Endothelial cell of umbilical vein (primary cell): ENCODE measurements at regions not wholly inside any gene's neighbourhood (a gene's known extent, or its start where the extent isn't known, plus 50 kb on each side); places are given as distances from the start of the nearest gene placed in this dataset.

Experiments used
- BruUV-seq: library from RNA; stranded (reverse); fragments of 400-500 nt; replicated peaks from 2 replicates; lab custom pipeline; 2021; lab: Mats Ljungman, UMichigan
- CTCF ChIA-PET: fragments of 300-600, 350-600 bp; sonication (Branson Sonifier 250); formaldehyde crosslinking; loops from one replicate; lab custom pipeline; 2021; ENCODE audit warnings: antibody characterized with exemption, inconsistent platforms; lab: Charles Lee
- POLR2A ChIA-PET: fragments of 300-600, 350-600 bp; sonication (Branson Sonifier 250); formaldehyde crosslinking; loops from one replicate; lab custom pipeline; 2021; ENCODE audit warnings: antibody characterized with exemption, inconsistent platforms; lab: Charles Lee
- DNase-seq: peaks from one replicate; pipeline ENCODE4 v3.0.0-alpha.2; 2011; ENCODE audit warnings: low read depth, low spot score
- FAIRE-seq: peaks from 2 replicates; lab custom pipeline; 2011; peaks lifted over from hg19 to GRCh38; lab: Jason Lieb, UNC
- H2AFZ ChIP-seq: 2 replicates; pipeline ENCODE4 v1.6.0; 2012; ENCODE audit warnings: low read depth, low read length, control low read depth, inconsistent platforms
- H3K27ac ChIP-seq: 2 replicates; pipeline ENCODE4 v1.5.1; 2011; ENCODE audit warnings: low read depth, mild to moderate bottlenecking, control low read depth, low read length, moderate library complexity; ENCODE audit not compliant: insufficient read depth
- H3K27me3 ChIP-seq, 2 experiments: 2 replicates each; pipeline versions ENCODE4 v1.6.0 to v1.6.1; 2011; ENCODE audit warnings: low read length in 2 of 2, mixed read lengths in 1 of 2; ENCODE audit not compliant: control insufficient read depth in 2 of 2, insufficient read depth in 2 of 2
- H3K36me3 ChIP-seq, 2 experiments: 2 replicates in 1 of 2; 3 replicates in 1 of 2; pipeline ENCODE4 v1.5.1; 2011; ENCODE audit warnings: low read length in 2 of 2, mild to moderate bottlenecking in 1 of 2, moderate library complexity in 1 of 2; ENCODE audit not compliant: control insufficient read depth in 2 of 2, insufficient read depth in 2 of 2; ENCODE audit errors: extremely low read depth in 1 of 2
- H3K4me1 ChIP-seq: 3 replicates; pipeline ENCODE4 v1.5.1; 2011; ENCODE audit warnings: mild to moderate bottlenecking, low read length; ENCODE audit not compliant: control insufficient read depth, insufficient read depth; ENCODE audit errors: extremely low read depth
- H3K4me2 ChIP-seq: 2 replicates; pipeline ENCODE4 v1.6.1; 2011; ENCODE audit warnings: low read length, control low read depth, mixed read lengths; ENCODE audit not compliant: insufficient read depth
- H3K4me3 ChIP-seq, 3 experiments: fragments of 200-600 bp in 1 of 3; sonication (generic), shearing (Covaris generic) in 1 of 3; replicated peaks in 1 of 3; 2 replicates each; pipeline ENCODE4 v1.5.1; 2011 to 2016; ENCODE audit warnings: control low read depth in 3 of 3, low read length in 3 of 3, mild to moderate bottlenecking in 2 of 3, inconsistent platforms in 1 of 3, low read depth in 1 of 3, moderate library complexity in 1 of 3; ENCODE audit not compliant: insufficient read depth in 1 of 3
- H3K79me2 ChIP-seq: 2 replicates; pipeline ENCODE4 v1.6.0; 2012; ENCODE audit warnings: low read length, inconsistent platforms; ENCODE audit not compliant: control insufficient read depth, insufficient read depth
- H3K9ac ChIP-seq: replicated peaks from 2 replicates; pipeline ENCODE3; 2011; ENCODE audit warnings: low read length, control low read depth; ENCODE audit not compliant: insufficient read depth; ENCODE audit errors: extremely low read depth
- H3K9me1 ChIP-seq: replicated peaks from 3 replicates; pipeline ENCODE4 v1.6.0; 2011; ENCODE audit warnings: mild to moderate bottlenecking, low read length; ENCODE audit not compliant: control insufficient read depth, insufficient read depth; ENCODE audit errors: extremely low read depth
- H3K9me3 ChIP-seq: replicated peaks from 2 replicates; pipeline ENCODE4 v1.5.1; 2012; ENCODE audit warnings: low read length, inconsistent platforms; ENCODE audit not compliant: control insufficient read depth, insufficient read depth
- H4K20me1 ChIP-seq: replicated peaks from 2 replicates; pipeline ENCODE3; 2011; ENCODE audit warnings: mild to moderate bottlenecking, low read length; ENCODE audit not compliant: control insufficient read depth, insufficient read depth; ENCODE audit errors: extremely low read depth
- CTCF ChIP-seq, 2 donors: IDR thresholded peaks; 1 replicate in 1 of 2; 2 replicates in 1 of 2; pipeline ENCODE4 v1.5.1; 2011; ENCODE audit warnings: low read length in 2 of 2, mild to moderate bottlenecking in 2 of 2, moderate library complexity in 2 of 2, control low read depth in 1 of 2, inconsistent platforms in 1 of 2, low read depth in 1 of 2; ENCODE audit not compliant: insufficient read depth in 1 of 2; ENCODE audit errors: extremely low read depth in 1 of 2
- EZH2 ChIP-seq: IDR thresholded peaks from 2 replicates; pipeline ENCODE4 v1.6.1; 2012; ENCODE audit warnings: borderline replicate concordance, low read depth, mild to moderate bottlenecking, moderate library complexity, low read length, inconsistent platforms; ENCODE audit not compliant: severe bottlenecking
- FOS ChIP-seq: IDR thresholded peaks from 2 replicates; pipeline ENCODE4 v1.6.1; 2011; ENCODE audit warnings: mild to moderate bottlenecking, low read length, moderate library complexity, borderline replicate concordance; ENCODE audit not compliant: insufficient read depth
- GATA2 ChIP-seq: IDR thresholded peaks from 2 replicates; pipeline ENCODE4 v1.7.0; 2011; ENCODE audit warnings: low read depth, mild to moderate bottlenecking, moderate library complexity, mixed read lengths, low read length; ENCODE audit not compliant: insufficient read length, insufficient read depth
- JUN ChIP-seq: IDR thresholded peaks from 2 replicates; pipeline ENCODE4 v1.6.1; 2011; ENCODE audit warnings: borderline replicate concordance, low read depth; ENCODE audit not compliant: insufficient read length, insufficient read depth
- MAX ChIP-seq: IDR thresholded peaks from 2 replicates; pipeline ENCODE4 v1.6.1; 2011; ENCODE audit not compliant: insufficient read depth, insufficient read length
- MYC ChIP-seq: IDR thresholded peaks from one replicate; pipeline ENCODE4 v1.6.1; 2011; ENCODE audit warnings: mild to moderate bottlenecking, low read depth, low read length
- POLR2A ChIP-seq: IDR thresholded peaks from 2 replicates; pipeline ENCODE4 v1.6.1; 2012; ENCODE audit warnings: low read depth, mild to moderate bottlenecking, control low read depth, low read length
- POLR2AphosphoS5 ChIP-seq: IDR thresholded peaks from 2 replicates; pipeline ENCODE4 v1.6.1; 2012; ENCODE audit warnings: low read depth, mild to moderate bottlenecking, control low read depth, low read length, moderate library complexity; ENCODE audit not compliant: insufficient read depth
- dilution Hi-C: fragments of 300-500 bp; cut with MboI; formaldehyde crosslinking; loops from one replicate; pipeline ENCODE4 v1.15.0; 2019; ENCODE audit warnings: low sequenced_read_pairs; ENCODE audit not compliant: extremely low pct_ligation_motif_present
- intact Hi-C: fragments of 100-400 bp; cut with micrococcal nuclease; formaldehyde crosslinking; loops from one replicate; pipeline ENCODE4 v1.10.0; 2022

DNA sequence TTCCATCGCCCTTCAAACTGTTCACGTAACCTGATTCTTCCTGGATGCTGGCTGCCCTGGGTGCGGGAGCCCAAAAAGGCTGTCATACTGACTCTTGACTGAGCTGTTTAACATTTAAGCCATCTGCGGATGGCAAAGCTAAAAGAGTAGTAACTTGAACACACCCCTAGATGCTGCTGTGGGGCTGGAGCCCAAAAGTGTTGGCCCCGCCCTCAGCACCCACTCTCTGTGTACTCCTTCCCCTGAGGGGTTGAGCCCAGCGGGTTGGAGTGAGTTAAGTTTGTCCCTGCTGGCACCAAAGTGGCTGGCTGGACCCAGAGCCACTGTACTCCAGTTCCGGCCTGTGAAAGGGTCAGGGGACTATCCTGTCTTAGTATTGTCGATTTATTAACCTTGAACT lies 640.6 kb downstream of the PTPRU start:
- H4K20me1 ChIP-seq = no peaks in the 10 kb centered on the region
- POLR2A ChIA-PET = no interaction called here

More for the DNA sequence above, 640.6 kb downstream of the PTPRU start:
- H3K9ac ChIP-seq = no peak overlapping the region
- no peaks in the 10 kb centered on the region for H3K79me2 ChIP-seq
- dilution Hi-C loops = no loop called here
- no peak for TF ChIP-seq POLR2A
- no peak for TF ChIP-seq GATA2
- TF ChIP-seq MAX = no peak
- TF ChIP-seq POLR2AphosphoS5 = no peak
- TF ChIP-seq FOS = no peak
- no peak for TF ChIP-seq CTCF (IDR thresholded peaks at IDR 0.05; ENCODE audit: extremely low read depth in 1 of 2, insufficient read depth in 1 of 2, low read depth in 1 of 2, low read length in 2 of 2)
- no peak for TF ChIP-seq EZH2
- no peak for TF ChIP-seq JUN
- no peak for TF ChIP-seq MYC
- H3K36me3 ChIP-seq = no peaks in the 10 kb centered on the region
- H2AFZ ChIP-seq = no peak overlapping the region
- intact Hi-C loops = no loop called here
- FAIRE-seq = no peak
- CTCF ChIA-PET = no interaction called here
- no peak overlapping the region for H3K4me3 ChIP-seq
- H3K27me3 ChIP-seq = no peaks in the 10 kb centered on the region
- no peaks in the 10 kb centered on the region for H3K9me3 ChIP-seq
- no peak overlapping the region for H3K4me2 ChIP-seq
- no peak overlapping the region for H3K27ac ChIP-seq
- DNase-seq = no peak
- no TSS peak for BruUV-seq
- no peaks in the 10 kb centered on the region for H3K9me1 ChIP-seq
- no peaks in the 10 kb centered on the region for H3K4me1 ChIP-seq
